Fibroblast of lung (primary cell): ENCODE measurements at regions not wholly inside any gene's neighbourhood (a gene's known extent, or its start where the extent isn't known, plus 50 kb on each side); places are given as distances from the start of the nearest gene placed in this dataset.

Experiments used
- DNase-seq, 2 donors: peaks; one replicate each; pipeline versions ENCODE4 v3.0.0 to v3.0.0-alpha.2; 2010; ENCODE audit warnings: low read depth in 2 of 2
- H2AFZ ChIP-seq: 2 replicates; pipeline ENCODE4 v1.5.1; 2012; ENCODE audit warnings: low read length, control low read depth, inconsistent platforms
- H3K27ac ChIP-seq: 2 replicates; pipeline ENCODE4 v1.5.1; 2011; ENCODE audit warnings: low read length, control low read depth; ENCODE audit not compliant: insufficient read depth
- H3K27me3 ChIP-seq: 2 replicates; pipeline ENCODE4 v1.5.1; 2011; ENCODE audit warnings: mild to moderate bottlenecking, low read length; ENCODE audit not compliant: control insufficient read depth, insufficient read depth
- H3K36me3 ChIP-seq: 2 replicates; pipeline ENCODE4 v1.5.1; 2011; ENCODE audit warnings: low read length; ENCODE audit not compliant: control insufficient read depth, insufficient read depth
- H3K4me1 ChIP-seq: 2 replicates; pipeline ENCODE4 v1.5.1; 2011; ENCODE audit warnings: low read length; ENCODE audit not compliant: control insufficient read depth, insufficient read depth; ENCODE audit errors: extremely low read depth
- H3K4me2 ChIP-seq: 2 replicates; pipeline ENCODE4 v1.5.1; 2011; ENCODE audit warnings: low read length, control low read depth; ENCODE audit not compliant: insufficient read depth; ENCODE audit errors: extremely low read depth
- H3K4me3 ChIP-seq, 4 experiments: fragments of 200-600 bp in 1 of 4; sonication (generic) in 1 of 4; replicated peaks in 1 of 4; 2 replicates each; pipeline ENCODE4 v1.5.1; 2011 to 2016; ENCODE audit warnings: low read length in 4 of 4, low read depth in 3 of 4, mild to moderate bottlenecking in 3 of 4, control low read depth in 2 of 4, inconsistent platforms in 1 of 4, mixed read lengths in 1 of 4; ENCODE audit not compliant: insufficient read depth in 1 of 4; ENCODE audit errors: control extremely low read depth in 1 of 4
- H3K79me2 ChIP-seq: 2 replicates; pipeline ENCODE4 v1.5.1; 2012; ENCODE audit warnings: mild to moderate bottlenecking, low read length, inconsistent platforms; ENCODE audit not compliant: control insufficient read depth, insufficient read depth
- H3K9ac ChIP-seq: 2 replicates; pipeline ENCODE4 v1.5.1; 2011; ENCODE audit warnings: mild to moderate bottlenecking, low read length, control low read depth; ENCODE audit not compliant: insufficient read depth
- H3K9me3 ChIP-seq: 2 replicates; pipeline ENCODE4 v1.5.1; 2012; ENCODE audit warnings: low read depth, low read length; ENCODE audit not compliant: control insufficient read depth, insufficient read depth
- H4K20me1 ChIP-seq: 2 replicates; pipeline ENCODE4 v1.5.1; 2011; ENCODE audit warnings: low read length; ENCODE audit not compliant: control insufficient read depth, insufficient read depth; ENCODE audit errors: extremely low read depth
- EZH2 ChIP-seq: IDR thresholded peaks from 2 replicates; pipeline ENCODE4 v1.5.1; 2012; ENCODE audit warnings: low read length, control low read depth, mild to moderate bottlenecking; ENCODE audit errors: missing control alignments
- TF ChIP-seq, protein P1 (sequence below), 2 donors: IDR thresholded peaks in 1 of 2; conservative IDR thresholded peaks in 1 of 2; 1 replicate in 1 of 2; 2 replicates in 1 of 2; pipeline ENCODE4 v1.5.1; 2011 to 2012; ENCODE audit warnings: low read length in 2 of 2, control low read depth in 1 of 2, inconsistent platforms in 1 of 2, low read depth in 1 of 2, mild to moderate bottlenecking in 1 of 2

DNA sequence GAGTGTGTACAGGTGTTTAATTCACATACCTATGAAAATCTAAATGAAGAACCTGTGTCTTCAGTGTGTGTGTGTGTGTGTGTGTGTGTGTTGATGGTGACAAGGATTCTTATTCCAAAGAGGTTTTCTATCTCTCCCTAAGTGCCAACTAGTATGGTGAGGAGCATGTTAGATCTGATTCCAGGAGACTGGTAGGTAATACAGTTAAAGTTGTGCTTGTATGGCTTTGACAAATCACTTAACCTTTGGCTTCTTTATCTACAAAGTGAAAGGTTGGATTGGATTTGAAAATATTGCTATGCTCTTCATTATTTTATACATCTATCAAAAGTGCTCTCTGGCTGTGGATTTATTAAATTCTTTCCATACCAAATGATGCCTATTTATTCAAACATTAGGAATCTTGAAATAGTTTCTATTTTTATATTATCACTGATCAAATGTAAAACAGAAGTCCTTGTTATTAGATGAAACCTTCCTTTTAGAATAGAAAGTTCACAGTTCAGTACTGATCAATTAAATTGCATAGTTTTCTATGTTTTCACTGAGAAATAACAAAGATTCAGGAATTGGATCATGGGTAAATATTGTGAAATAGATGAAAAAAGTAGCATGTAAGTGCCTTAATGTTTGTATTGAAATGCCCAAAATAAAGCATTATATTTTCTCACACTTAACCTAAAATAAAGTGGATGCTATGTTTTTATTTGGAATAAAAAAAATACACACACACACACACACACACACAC, 84.4 kb upstream of the MLIP start:
- Histone ChIP-seq H2AFZ (no peak overlapping the region), H3K27ac (no peak overlapping the region), H3K9me3 (no peaks in the 10 kb centered on the region), H3K36me3 (no peaks in the 10 kb centered on the region), H3K79me2 (no peaks in the 10 kb centered on the region), H3K9ac (no peak overlapping the region), H3K27me3 (no peaks in the 10 kb centered on the region), H4K20me1 (no peaks in the 10 kb centered on the region), H3K4me1 (no peaks in the 10 kb centered on the region), H3K4me3 (no peak overlapping the region), H3K4me2 (no peak overlapping the region)
- TF ChIP-seq, protein P1, sequence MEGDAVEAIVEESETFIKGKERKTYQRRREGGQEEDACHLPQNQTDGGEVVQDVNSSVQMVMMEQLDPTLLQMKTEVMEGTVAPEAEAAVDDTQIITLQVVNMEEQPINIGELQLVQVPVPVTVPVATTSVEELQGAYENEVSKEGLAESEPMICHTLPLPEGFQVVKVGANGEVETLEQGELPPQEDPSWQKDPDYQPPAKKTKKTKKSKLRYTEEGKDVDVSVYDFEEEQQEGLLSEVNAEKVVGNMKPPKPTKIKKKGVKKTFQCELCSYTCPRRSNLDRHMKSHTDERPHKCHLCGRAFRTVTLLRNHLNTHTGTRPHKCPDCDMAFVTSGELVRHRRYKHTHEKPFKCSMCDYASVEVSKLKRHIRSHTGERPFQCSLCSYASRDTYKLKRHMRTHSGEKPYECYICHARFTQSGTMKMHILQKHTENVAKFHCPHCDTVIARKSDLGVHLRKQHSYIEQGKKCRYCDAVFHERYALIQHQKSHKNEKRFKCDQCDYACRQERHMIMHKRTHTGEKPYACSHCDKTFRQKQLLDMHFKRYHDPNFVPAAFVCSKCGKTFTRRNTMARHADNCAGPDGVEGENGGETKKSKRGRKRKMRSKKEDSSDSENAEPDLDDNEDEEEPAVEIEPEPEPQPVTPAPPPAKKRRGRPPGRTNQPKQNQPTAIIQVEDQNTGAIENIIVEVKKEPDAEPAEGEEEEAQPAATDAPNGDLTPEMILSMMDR (conservative IDR thresholded peaks at IDR 0.05 in 1 of 2, IDR thresholded peaks at IDR 0.05 in 1 of 2; ENCODE audit: low read depth in 1 of 2, low read length in 2 of 2): no peak
- TF ChIP-seq EZH2: no peak
- no peak for DNase-seq

DNA sequence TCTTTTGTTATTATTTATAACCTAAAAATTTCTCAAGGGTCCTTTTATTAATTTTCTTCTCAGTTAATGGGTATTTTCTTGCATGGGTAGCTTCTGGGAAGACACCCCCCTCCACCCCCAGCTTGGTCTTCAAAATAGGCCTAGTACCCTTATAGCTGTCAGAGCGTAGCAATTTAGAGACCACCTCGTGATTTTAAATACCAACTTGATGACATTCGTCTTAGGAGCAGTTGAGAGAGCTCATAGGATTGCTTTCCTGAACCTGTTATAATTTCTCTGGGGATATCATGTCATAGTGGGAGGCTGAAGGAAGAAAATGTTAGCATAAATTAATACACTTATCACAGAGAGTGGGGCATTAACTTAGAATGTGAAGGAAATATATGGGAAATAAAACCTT, 83.1 kb upstream of the MLIP start:
- TF ChIP-seq, protein P1 (conservative IDR thresholded peaks at IDR 0.05 in 1 of 2, IDR thresholded peaks at IDR 0.05 in 1 of 2; ENCODE audit: low read depth in 1 of 2, low read length in 2 of 2): no peak
- TF ChIP-seq EZH2: no peak
- H3K4me3 ChIP-seq: no peak overlapping the region
- H3K9ac ChIP-seq: no peak overlapping the region
- no peak overlapping the region for H3K4me2 ChIP-seq
- H3K9me3 ChIP-seq: no peaks in the 10 kb centered on the region
- H2AFZ ChIP-seq: no peak overlapping the region
- no peaks in the 10 kb centered on the region for H3K27me3 ChIP-seq
- H3K36me3 ChIP-seq: no peaks in the 10 kb centered on the region
- H4K20me1 ChIP-seq: no peaks in the 10 kb centered on the region
- H3K27ac ChIP-seq: no peak overlapping the region
- H3K4me1 ChIP-seq: no peaks in the 10 kb centered on the region
- no peak for DNase-seq
- H3K79me2 ChIP-seq: no peaks in the 10 kb centered on the region

DNA sequence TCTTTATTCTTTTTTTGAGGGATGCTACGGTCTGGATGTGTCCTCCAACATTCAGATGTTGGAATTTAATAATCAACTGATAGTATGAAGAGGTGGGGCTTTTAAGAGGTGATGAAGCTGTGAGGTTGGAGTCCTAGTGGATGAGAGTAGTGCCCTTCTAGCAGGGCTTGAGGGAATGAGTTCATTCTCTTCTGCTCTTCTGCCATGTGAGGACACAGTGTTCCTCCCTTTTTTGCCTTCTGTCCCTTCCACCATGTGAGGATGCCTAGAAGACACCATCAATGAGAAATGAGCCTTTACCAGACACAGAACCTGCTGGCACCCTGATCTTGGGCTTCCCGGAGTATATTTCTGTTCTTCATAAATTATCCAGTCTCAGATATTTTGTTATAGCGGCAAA, 82.1 kb upstream of the MLIP start:
- H3K4me3 ChIP-seq: no peak overlapping the region
- H3K36me3 ChIP-seq: no peaks in the 10 kb centered on the region
- no peaks in the 10 kb centered on the region for H3K4me1 ChIP-seq
- no peak overlapping the region for H3K27ac ChIP-seq
- H3K4me2 ChIP-seq: no peak overlapping the region
- H3K9ac ChIP-seq: no peak overlapping the region
- no peak for TF ChIP-seq EZH2
- TF ChIP-seq, protein P1 (conservative IDR thresholded peaks at IDR 0.05 in 1 of 2, IDR thresholded peaks at IDR 0.05 in 1 of 2; ENCODE audit: low read depth in 1 of 2, low read length in 2 of 2): no peak
- no peaks in the 10 kb centered on the region for H3K9me3 ChIP-seq
- no peaks in the 10 kb centered on the region for H4K20me1 ChIP-seq
- no peak overlapping the region for H2AFZ ChIP-seq
- no peak for DNase-seq
- H3K27me3 ChIP-seq: no peaks in the 10 kb centered on the region
- H3K79me2 ChIP-seq: no peaks in the 10 kb centered on the region
